ENCODE measurements at regions not wholly inside any gene's neighbourhood (a gene's known extent, or its start where the extent isn't known, plus 50 kb on each side); places are given as distances from the start of the nearest gene placed in this dataset.

DNA sequence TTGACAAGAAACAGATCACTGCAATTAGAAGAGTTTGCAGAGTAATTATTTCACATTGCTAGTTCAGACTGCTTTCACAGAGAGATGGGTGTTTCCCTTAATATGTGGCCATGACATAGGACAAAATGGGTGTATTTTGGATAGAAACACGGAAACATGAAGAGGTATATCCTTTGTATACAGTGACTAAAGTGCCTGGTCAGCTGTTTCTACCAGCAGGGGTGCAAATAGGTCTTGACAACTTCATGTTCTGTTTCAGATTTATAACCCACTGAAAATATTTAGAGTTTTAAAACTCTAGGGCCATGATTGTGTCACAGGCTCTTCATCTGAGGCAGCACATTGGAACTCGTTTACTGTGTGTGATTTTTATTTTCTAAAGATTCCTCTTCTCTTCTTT is 357.1 kb upstream of the TNP1 start:
- no peak overlapping the region for H3K4me3 ChIP-seq (ENCODE audit: low read depth in 2 of 2, low read length in 2 of 2)
- TF ChIP-seq, protein P1, sequence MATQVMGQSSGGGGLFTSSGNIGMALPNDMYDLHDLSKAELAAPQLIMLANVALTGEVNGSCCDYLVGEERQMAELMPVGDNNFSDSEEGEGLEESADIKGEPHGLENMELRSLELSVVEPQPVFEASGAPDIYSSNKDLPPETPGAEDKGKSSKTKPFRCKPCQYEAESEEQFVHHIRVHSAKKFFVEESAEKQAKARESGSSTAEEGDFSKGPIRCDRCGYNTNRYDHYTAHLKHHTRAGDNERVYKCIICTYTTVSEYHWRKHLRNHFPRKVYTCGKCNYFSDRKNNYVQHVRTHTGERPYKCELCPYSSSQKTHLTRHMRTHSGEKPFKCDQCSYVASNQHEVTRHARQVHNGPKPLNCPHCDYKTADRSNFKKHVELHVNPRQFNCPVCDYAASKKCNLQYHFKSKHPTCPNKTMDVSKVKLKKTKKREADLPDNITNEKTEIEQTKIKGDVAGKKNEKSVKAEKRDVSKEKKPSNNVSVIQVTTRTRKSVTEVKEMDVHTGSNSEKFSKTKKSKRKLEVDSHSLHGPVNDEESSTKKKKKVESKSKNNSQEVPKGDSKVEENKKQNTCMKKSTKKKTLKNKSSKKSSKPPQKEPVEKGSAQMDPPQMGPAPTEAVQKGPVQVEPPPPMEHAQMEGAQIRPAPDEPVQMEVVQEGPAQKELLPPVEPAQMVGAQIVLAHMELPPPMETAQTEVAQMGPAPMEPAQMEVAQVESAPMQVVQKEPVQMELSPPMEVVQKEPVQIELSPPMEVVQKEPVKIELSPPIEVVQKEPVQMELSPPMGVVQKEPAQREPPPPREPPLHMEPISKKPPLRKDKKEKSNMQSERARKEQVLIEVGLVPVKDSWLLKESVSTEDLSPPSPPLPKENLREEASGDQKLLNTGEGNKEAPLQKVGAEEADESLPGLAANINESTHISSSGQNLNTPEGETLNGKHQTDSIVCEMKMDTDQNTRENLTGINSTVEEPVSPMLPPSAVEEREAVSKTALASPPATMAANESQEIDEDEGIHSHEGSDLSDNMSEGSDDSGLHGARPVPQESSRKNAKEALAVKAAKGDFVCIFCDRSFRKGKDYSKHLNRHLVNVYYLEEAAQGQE (IDR thresholded peaks at IDR 0.05; ENCODE audit: insufficient read depth in 1 of 2, low read depth in 2 of 2, low read length in 1 of 2) = no peak
- no peak for TF ChIP-seq SIN3A (IDR thresholded peaks at IDR 0.05; ENCODE audit: borderline replicate concordance, insufficient read depth, low read depth, low read length)
- no peak for TF ChIP-seq POLR2AphosphoS5 (IDR thresholded peaks at IDR 0.05; ENCODE audit: low read depth, low read length)
- TF ChIP-seq TCF7L2 (IDR thresholded peaks at IDR 0.05; ENCODE audit: low read depth, low read length) = no peak
- TF ChIP-seq, protein P2, sequence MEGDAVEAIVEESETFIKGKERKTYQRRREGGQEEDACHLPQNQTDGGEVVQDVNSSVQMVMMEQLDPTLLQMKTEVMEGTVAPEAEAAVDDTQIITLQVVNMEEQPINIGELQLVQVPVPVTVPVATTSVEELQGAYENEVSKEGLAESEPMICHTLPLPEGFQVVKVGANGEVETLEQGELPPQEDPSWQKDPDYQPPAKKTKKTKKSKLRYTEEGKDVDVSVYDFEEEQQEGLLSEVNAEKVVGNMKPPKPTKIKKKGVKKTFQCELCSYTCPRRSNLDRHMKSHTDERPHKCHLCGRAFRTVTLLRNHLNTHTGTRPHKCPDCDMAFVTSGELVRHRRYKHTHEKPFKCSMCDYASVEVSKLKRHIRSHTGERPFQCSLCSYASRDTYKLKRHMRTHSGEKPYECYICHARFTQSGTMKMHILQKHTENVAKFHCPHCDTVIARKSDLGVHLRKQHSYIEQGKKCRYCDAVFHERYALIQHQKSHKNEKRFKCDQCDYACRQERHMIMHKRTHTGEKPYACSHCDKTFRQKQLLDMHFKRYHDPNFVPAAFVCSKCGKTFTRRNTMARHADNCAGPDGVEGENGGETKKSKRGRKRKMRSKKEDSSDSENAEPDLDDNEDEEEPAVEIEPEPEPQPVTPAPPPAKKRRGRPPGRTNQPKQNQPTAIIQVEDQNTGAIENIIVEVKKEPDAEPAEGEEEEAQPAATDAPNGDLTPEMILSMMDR (IDR thresholded peaks at IDR 0.05) = no peak
- no TSS peak for BruUV-seq (replicated peaks)
- ATAC-seq (no peak), DNase-seq (ENCODE audit: low read depth, low spot score) (no peak)
- intact Hi-C loops (cut with micrococcal nuclease; ENCODE audit: unreplicated experiment) (no loop called here), in situ Hi-C loops (cut with HindIII; ENCODE audit: low pct_unique_long_range_greater_than_20kb, low sequenced_read_pairs) (no loop called here)
- H3K9me3 ChIP-seq (ENCODE audit: control insufficient read depth, insufficient read depth, low read depth, low read length) = no peaks in the 10 kb centered on the region
- CTCF ChIA-PET = no interaction called here
- POLR2A ChIA-PET = no interaction called here
- H3K36me3 ChIP-seq (ENCODE audit: control insufficient read depth, insufficient read depth, low read length) = no peaks in the 10 kb centered on the region
- no peaks in the 10 kb centered on the region for H3K4me1 ChIP-seq (ENCODE audit: control insufficient read depth, insufficient read depth, low read length)
- no peaks in the 10 kb centered on the region for H3K27me3 ChIP-seq (ENCODE audit: control insufficient read depth, insufficient read depth, low read length)
- H3K27ac ChIP-seq (ENCODE audit: low read length) = no peak overlapping the region

DNA sequence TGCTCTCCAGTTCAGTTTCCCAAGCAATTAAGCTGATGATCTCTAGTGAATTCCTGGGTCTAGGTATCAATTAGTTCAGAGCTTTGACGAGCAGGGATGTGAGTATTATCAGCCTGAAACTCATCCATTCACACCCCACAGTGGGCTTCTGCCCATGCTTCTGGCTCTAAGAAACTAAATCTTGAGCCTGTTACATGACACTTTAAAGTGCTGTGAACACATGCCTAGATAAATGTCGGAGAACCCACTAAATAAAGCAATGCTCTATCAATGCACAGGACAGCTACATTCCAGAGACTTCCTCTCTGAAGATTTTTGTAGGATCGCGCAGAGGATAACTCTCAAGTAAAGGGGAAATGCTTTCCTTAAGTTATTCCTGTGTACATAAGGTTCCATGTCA is 356.5 kb upstream of the TNP1 start:
- no TSS peak for BruUV-seq (replicated peaks)
- CTCF ChIA-PET = no interaction called here
- in situ Hi-C loops (cut with HindIII; ENCODE audit: low pct_unique_long_range_greater_than_20kb, low sequenced_read_pairs) (no loop called here), intact Hi-C loops (cut with micrococcal nuclease; ENCODE audit: unreplicated experiment) (no loop called here)
- Histone ChIP-seq H3K4me3 (ENCODE audit: low read depth in 2 of 2, low read length in 2 of 2) (no peak overlapping the region), H3K36me3 (ENCODE audit: control insufficient read depth, insufficient read depth, low read length) (no peaks in the 10 kb centered on the region), H3K4me1 (ENCODE audit: control insufficient read depth, insufficient read depth, low read length) (no peaks in the 10 kb centered on the region), H3K9me3 (ENCODE audit: control insufficient read depth, insufficient read depth, low read depth, low read length) (no peaks in the 10 kb centered on the region), H3K27ac (ENCODE audit: low read length) (no peak overlapping the region), H3K27me3 (ENCODE audit: control insufficient read depth, insufficient read depth, low read length) (no peaks in the 10 kb centered on the region)
- TF ChIP-seq SIN3A (IDR thresholded peaks at IDR 0.05; ENCODE audit: borderline replicate concordance, insufficient read depth, low read depth, low read length) (no peak), POLR2AphosphoS5 (IDR thresholded peaks at IDR 0.05; ENCODE audit: low read depth, low read length) (no peak), TCF7L2 (IDR thresholded peaks at IDR 0.05; ENCODE audit: low read depth, low read length) (no peak)
- TF ChIP-seq, protein P2 (IDR thresholded peaks at IDR 0.05) = no peak
- TF ChIP-seq, protein P1 (IDR thresholded peaks at IDR 0.05; ENCODE audit: insufficient read depth in 1 of 2, low read depth in 2 of 2, low read length in 1 of 2) = no peak
- POLR2A ChIA-PET = no interaction called here
- DNase-seq (ENCODE audit: low read depth, low spot score) = no peak
- ATAC-seq = no peak

All from Panc1 (cell line).